Right hindlimb (tissue), 1 donor: ENCODE measurements at regions not wholly inside any gene's neighbourhood (a gene's known extent, or its start where the extent isn't known, plus 50 kb on each side); places are given as distances from the start of the nearest gene placed in this dataset.
"Not testable (repeated sequence)": the region's sequence is repeated elsewhere in the genome, so short reads cannot be mapped to it uniquely, and the experiment has no call there.

Experiments
- DNase-seq: peaks from one replicate; pipeline ENCODE4 v3.0.0-alpha.2; 2018

- no peak for DNase-seq
These were observed 1668.0 kb upstream of the NUDT12 start for GRCh38 chr5:105230516-105231157.

GRCh38 chr5:105218018-105218417, 1655.4 kb upstream of the NUDT12 start:
- DNase-seq: no peak

- no peak for DNase-seq
These were observed 1650.5 kb upstream of the NUDT12 start for GRCh38 chr5:105213078-105213477.

- DNase-seq: no peak
These were observed 1644.5 kb upstream of the NUDT12 start for GRCh38 chr5:105207066-105207465.

GRCh38 chr5:105197531-105197930, 1634.9 kb upstream of the NUDT12 start:
- no peak for DNase-seq

GRCh38 chr5:105195765-105196164, 1633.2 kb upstream of the NUDT12 start:
- no peak for DNase-seq

GRCh38 chr5:105172918-105173317, 1610.3 kb upstream of the NUDT12 start:
- DNase-seq: no peak

- DNase-seq: no peak
These were observed 1606.2 kb upstream of the NUDT12 start for GRCh38 chr5:105168806-105169205.

GRCh38 chr5:105167092-105167491, 1604.5 kb upstream of the NUDT12 start:
- no peak for DNase-seq

- no peak for DNase-seq
These were observed 1601.0 kb upstream of the NUDT12 start for GRCh38 chr5:105163547-105163946.

- DNase-seq: not testable (repeated sequence)
These were observed 1600.0 kb upstream of the NUDT12 start for GRCh38 chr5:105162557-105162956.

- peak; percentile 16 for DNase-seq
These were observed 1595.9 kb upstream of the NUDT12 start for GRCh38 chr5:105158526-105158925.

GRCh38 chr5:105150323-105150722, 1587.7 kb upstream of the NUDT12 start:
- no peak for DNase-seq

- DNase-seq: no peak
These were observed 1584.3 kb upstream of the NUDT12 start for GRCh38 chr5:105146867-105147266.

GRCh38 chr5:105145152-105145551, 1582.6 kb upstream of the NUDT12 start:
- no peak for DNase-seq

GRCh38 chr5:105134328-105134727, 1571.7 kb upstream of the NUDT12 start:
- DNase-seq: no peak

GRCh38 chr5:105133087-105133486, 1570.5 kb upstream of the NUDT12 start:
- no peak for DNase-seq

GRCh38 chr5:105132581-105132980, 1570.0 kb upstream of the NUDT12 start:
- DNase-seq: no peak

- DNase-seq: no peak
These were observed 1568.5 kb upstream of the NUDT12 start for GRCh38 chr5:105131045-105131444.

- DNase-seq: no peak
These were observed 1539.0 kb upstream of the NUDT12 start for GRCh38 chr5:105101577-105101976.

GRCh38 chr5:105088961-105089360, 1526.4 kb upstream of the NUDT12 start:
- DNase-seq: no peak

- DNase-seq: no peak
These were observed 1525.5 kb upstream of the NUDT12 start for GRCh38 chr5:105088102-105088501.

GRCh38 chr5:105057893-105058292, 1495.3 kb upstream of the NUDT12 start:
- DNase-seq: no peak

GRCh38 chr5:105057001-105057436, 1494.4 kb upstream of the NUDT12 start:
- no peak for DNase-seq

GRCh38 chr5:105054406-105054805, 1491.8 kb upstream of the NUDT12 start:
- DNase-seq: no peak
